HepG2 (cell line): ENCODE measurements at regions not wholly inside any gene's neighbourhood (a gene's known extent, or its start where the extent isn't known, plus 50 kb on each side); places are given as distances from the start of the nearest gene placed in this dataset.
A peak's percentile ranks its signal among the peaks of the same experiment; 100 is the strongest.

Experiments
- ATAC-seq: fragments of 200-7000 bp; cut with Tn5 transposase; 3 replicates; pipeline ENCODE4 v1.9.1; 2020; ENCODE audit warnings: mild to moderate bottlenecking, moderate library complexity
- BruUV-seq: library from RNA; stranded (reverse); fragments of 400-500 nt; replicated peaks from 2 replicates; lab custom pipeline; 2021; lab: Mats Ljungman, UMichigan
- CTCF ChIA-PET: fragments of 300-600 bp; formaldehyde crosslinking; extraction: SDS; loops from one replicate; lab custom pipeline; 2021; ENCODE audit warnings: low total read pairs, inconsistent platforms, low intra/inter-chr PET ratio; lab: Yijun Ruan, JAX
- POLR2A ChIA-PET: fragments of 350-600 bp; sonication (Branson Sonifier 250); formaldehyde crosslinking; loops from one replicate; lab custom pipeline; 2020; ENCODE audit warnings: antibody characterized with exemption, inconsistent platforms; lab: Yijun Ruan, JAX
- DNase-seq: peaks from one replicate; pipeline ENCODE4 v3.0.0-alpha.2; 2015; ENCODE audit warnings: low spot score
- FAIRE-seq: peaks from 3 replicates; lab custom pipeline; 2011; peaks lifted over from hg19 to GRCh38; lab: Jason Lieb, UNC
- H2AFZ ChIP-seq: one replicate; pipeline ENCODE4 v1.6.1; 2011; ENCODE audit warnings: low read length, inconsistent platforms
- H3K27ac ChIP-seq: fragments of 300-600 bp; 3 replicates; pipeline ENCODE4 v1.8.0; 2011; ENCODE audit warnings: mixed run types, mild to moderate bottlenecking, mixed read lengths, low read length, inconsistent platforms; ENCODE audit not compliant: insufficient read depth; ENCODE audit errors: extremely low read length
- H3K27me3 ChIP-seq, 2 experiments: fragments of 200-600 bp in 1 of 2; 2 replicates in 1 of 2; 3 replicates in 1 of 2; pipeline versions ENCODE4 v1.6.0 to v1.8.0; 2011; ENCODE audit warnings: low read length in 2 of 2, mild to moderate bottlenecking in 2 of 2, moderate library complexity in 2 of 2, inconsistent platforms in 1 of 2; ENCODE audit not compliant: insufficient read depth in 2 of 2, control insufficient read depth in 1 of 2
- H3K36me3 ChIP-seq, 2 experiments: fragments of 200-600 bp in 1 of 2; replicated peaks in 1 of 2; 2 replicates in 1 of 2; 3 replicates in 1 of 2; pipeline versions ENCODE4 v1.5.1 to v1.8.0; 2011; ENCODE audit warnings: low read length in 2 of 2, inconsistent platforms in 1 of 2; ENCODE audit not compliant: insufficient read depth in 2 of 2, control insufficient read depth in 1 of 2
- H3K4me1 ChIP-seq: 2 replicates; pipeline ENCODE4 v1.5.1; 2012; ENCODE audit warnings: low read length, inconsistent platforms; ENCODE audit not compliant: insufficient read depth
- H3K4me2 ChIP-seq: 2 replicates; pipeline ENCODE4 v1.6.0; 2011; ENCODE audit warnings: low read depth, low read length, inconsistent platforms
- H3K4me3 ChIP-seq, 3 experiments: fragments of 200-600 bp in 1 of 3; sonication (generic), shearing (Covaris generic) in 1 of 3; replicated peaks in 1 of 3; 2 replicates each; pipeline ENCODE4 v1.5.1; 2011 to 2016; ENCODE audit warnings: low read length in 3 of 3, inconsistent platforms in 2 of 3, low read depth in 2 of 3, mild to moderate bottlenecking in 2 of 3, control low read depth in 1 of 3, mixed read lengths in 1 of 3; ENCODE audit not compliant: insufficient read depth in 1 of 3
- H3K79me2 ChIP-seq: one replicate; pipeline ENCODE4 v1.6.1; 2011; ENCODE audit warnings: low read length, inconsistent platforms; ENCODE audit not compliant: insufficient read depth
- H3K9ac ChIP-seq: 2 replicates; pipeline ENCODE4 v1.6.0; 2011; ENCODE audit warnings: mild to moderate bottlenecking, low read depth, low read length, inconsistent platforms; ENCODE audit not compliant: insufficient read depth
- H3K9me3 ChIP-seq: 2 replicates; pipeline ENCODE4 v1.5.1; 2012; ENCODE audit warnings: mild to moderate bottlenecking, low read length
- H4K20me1 ChIP-seq: 2 replicates; pipeline ENCODE4 v1.6.0; 2011; ENCODE audit warnings: inconsistent platforms, mild to moderate bottlenecking, low read length, moderate library complexity; ENCODE audit not compliant: insufficient read depth
- MAFK ChIP-seq, 2 experiments: IDR thresholded peaks in 1 of 2; conservative IDR thresholded peaks in 1 of 2; 2 replicates each; pipeline ENCODE4 v1.6.1; 2011; ENCODE audit warnings: improper control_type of control experiment in 2 of 2, low read length in 2 of 2
- PAF1 ChIP-seq: IDR thresholded peaks from 2 replicates; pipeline ENCODE4 v1.6.1; 2016; ENCODE audit warnings: missing genetic modification reagents, missing compliant biosample characterization
- WGBS: methylation state at CpG from one replicate; pipeline ENCODE4 v1.1.6; 2017; ENCODE audit warnings: low lambda C conversion rate; 5-methylcytosine and 5-hydroxymethylcytosine counted together
- in situ Hi-C: cut with HindIII; loops from 2 replicates; pipeline ENCODE4 v1.10.0; 2017; ENCODE audit warnings: low pct_unique_long_range_greater_than_20kb; ENCODE audit not compliant: extremely low pct_ligation_motif_present
- intact Hi-C: fragments of 100-400 bp; cut with micrococcal nuclease; formaldehyde crosslinking; loops from one replicate; pipeline ENCODE4 v1.10.0; 2022; ENCODE audit not compliant: unreplicated experiment
- TF ChIP-seq, protein P1 (sequence below): IDR thresholded peaks from 2 replicates; pipeline ENCODE4 v1.4.0; 2020; ENCODE audit warnings: mild to moderate bottlenecking, missing genetic modification reagents
- TF ChIP-seq, protein P2 (sequence below): sonication (generic); formaldehyde crosslinking; IDR thresholded peaks from 2 replicates; pipeline ENCODE4 v1.5.1; 2020; ENCODE audit warnings: mild to moderate bottlenecking, missing genetic modification reagents, moderate library complexity
- TF ChIP-seq, protein P3 (sequence below): IDR thresholded peaks from 2 replicates; pipeline ENCODE4 v1.6.1; 2016; ENCODE audit warnings: low read depth

DNA sequence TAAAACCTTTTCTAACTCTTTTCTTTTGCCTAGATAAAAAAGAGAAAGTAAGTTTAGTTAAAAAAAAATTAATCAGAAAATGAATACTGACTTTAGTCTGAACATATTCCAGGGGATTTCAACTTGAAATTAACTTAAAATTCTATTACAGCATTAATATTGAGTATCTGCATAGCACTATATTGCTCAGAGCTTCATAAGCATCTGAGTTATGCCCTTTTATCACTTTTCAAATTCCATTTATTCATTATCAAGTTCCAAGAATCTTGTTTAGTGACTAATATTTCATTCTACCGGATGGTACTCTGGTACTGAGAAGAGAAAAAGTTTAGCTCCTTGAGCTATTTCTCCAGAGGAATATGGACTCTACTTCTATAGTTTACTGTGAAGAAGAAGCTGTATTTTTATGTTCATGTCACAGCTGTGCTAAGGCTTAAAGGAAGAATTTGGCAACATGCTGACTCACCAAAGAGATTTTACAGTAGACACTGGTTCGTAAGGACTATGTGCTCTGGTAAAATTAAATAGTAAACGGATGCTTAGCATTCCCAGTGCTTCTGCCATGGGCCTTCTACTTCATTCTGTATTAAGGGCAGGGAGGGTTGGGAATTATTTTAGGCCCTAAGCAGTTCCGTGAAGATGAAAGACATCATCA lies 285.2 kb upstream of the SEMA6A start:
- Histone ChIP-seq H3K4me3 (no peak overlapping the region), H3K79me2 (no peaks in the 10 kb centered on the region), H3K4me1 (peaks cover 75% of the 10 kb centered on the region), H2AFZ (no peak overlapping the region), H3K27ac (peak overlapping the region; percentile 49), H3K27me3 (no peaks in the 10 kb centered on the region), H4K20me1 (no peaks in the 10 kb centered on the region), H3K36me3 (no peaks in the 10 kb centered on the region)
- WGBS, result 79% methylated on average over 4 of the region's 4 CpGs
- BruUV-seq, result no TSS peak
- no peak for FAIRE-seq
- TF ChIP-seq, protein P1, sequence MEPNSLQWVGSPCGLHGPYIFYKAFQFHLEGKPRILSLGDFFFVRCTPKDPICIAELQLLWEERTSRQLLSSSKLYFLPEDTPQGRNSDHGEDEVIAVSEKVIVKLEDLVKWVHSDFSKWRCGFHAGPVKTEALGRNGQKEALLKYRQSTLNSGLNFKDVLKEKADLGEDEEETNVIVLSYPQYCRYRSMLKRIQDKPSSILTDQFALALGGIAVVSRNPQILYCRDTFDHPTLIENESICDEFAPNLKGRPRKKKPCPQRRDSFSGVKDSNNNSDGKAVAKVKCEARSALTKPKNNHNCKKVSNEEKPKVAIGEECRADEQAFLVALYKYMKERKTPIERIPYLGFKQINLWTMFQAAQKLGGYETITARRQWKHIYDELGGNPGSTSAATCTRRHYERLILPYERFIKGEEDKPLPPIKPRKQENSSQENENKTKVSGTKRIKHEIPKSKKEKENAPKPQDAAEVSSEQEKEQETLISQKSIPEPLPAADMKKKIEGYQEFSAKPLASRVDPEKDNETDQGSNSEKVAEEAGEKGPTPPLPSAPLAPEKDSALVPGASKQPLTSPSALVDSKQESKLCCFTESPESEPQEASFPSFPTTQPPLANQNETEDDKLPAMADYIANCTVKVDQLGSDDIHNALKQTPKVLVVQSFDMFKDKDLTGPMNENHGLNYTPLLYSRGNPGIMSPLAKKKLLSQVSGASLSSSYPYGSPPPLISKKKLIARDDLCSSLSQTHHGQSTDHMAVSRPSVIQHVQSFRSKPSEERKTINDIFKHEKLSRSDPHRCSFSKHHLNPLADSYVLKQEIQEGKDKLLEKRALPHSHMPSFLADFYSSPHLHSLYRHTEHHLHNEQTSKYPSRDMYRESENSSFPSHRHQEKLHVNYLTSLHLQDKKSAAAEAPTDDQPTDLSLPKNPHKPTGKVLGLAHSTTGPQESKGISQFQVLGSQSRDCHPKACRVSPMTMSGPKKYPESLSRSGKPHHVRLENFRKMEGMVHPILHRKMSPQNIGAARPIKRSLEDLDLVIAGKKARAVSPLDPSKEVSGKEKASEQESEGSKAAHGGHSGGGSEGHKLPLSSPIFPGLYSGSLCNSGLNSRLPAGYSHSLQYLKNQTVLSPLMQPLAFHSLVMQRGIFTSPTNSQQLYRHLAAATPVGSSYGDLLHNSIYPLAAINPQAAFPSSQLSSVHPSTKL (CRISPR knock-in tag), result peak; percentile 10; the same call in 1 of the 2 replicates
- no peak for TF ChIP-seq PAF1 (CRISPR knock-in tag)
- TF ChIP-seq, protein P2, sequence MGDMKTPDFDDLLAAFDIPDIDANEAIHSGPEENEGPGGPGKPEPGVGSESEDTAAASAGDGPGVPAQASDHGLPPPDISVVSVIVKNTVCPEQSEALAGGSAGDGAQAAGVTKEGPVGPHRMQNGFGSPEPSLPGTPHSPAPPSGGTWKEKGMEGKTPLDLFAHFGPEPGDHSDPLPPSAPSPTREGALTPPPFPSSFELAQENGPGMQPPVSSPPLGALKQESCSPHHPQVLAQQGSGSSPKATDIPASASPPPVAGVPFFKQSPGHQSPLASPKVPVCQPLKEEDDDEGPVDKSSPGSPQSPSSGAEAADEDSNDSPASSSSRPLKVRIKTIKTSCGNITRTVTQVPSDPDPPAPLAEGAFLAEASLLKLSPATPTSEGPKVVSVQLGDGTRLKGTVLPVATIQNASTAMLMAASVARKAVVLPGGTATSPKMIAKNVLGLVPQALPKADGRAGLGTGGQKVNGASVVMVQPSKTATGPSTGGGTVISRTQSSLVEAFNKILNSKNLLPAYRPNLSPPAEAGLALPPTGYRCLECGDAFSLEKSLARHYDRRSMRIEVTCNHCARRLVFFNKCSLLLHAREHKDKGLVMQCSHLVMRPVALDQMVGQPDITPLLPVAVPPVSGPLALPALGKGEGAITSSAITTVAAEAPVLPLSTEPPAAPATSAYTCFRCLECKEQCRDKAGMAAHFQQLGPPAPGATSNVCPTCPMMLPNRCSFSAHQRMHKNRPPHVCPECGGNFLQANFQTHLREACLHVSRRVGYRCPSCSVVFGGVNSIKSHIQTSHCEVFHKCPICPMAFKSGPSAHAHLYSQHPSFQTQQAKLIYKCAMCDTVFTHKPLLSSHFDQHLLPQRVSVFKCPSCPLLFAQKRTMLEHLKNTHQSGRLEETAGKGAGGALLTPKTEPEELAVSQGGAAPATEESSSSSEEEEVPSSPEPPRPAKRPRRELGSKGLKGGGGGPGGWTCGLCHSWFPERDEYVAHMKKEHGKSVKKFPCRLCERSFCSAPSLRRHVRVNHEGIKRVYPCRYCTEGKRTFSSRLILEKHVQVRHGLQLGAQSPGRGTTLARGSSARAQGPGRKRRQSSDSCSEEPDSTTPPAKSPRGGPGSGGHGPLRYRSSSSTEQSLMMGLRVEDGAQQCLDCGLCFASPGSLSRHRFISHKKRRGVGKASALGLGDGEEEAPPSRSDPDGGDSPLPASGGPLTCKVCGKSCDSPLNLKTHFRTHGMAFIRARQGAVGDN, result no peak
- TF ChIP-seq, protein P3, sequence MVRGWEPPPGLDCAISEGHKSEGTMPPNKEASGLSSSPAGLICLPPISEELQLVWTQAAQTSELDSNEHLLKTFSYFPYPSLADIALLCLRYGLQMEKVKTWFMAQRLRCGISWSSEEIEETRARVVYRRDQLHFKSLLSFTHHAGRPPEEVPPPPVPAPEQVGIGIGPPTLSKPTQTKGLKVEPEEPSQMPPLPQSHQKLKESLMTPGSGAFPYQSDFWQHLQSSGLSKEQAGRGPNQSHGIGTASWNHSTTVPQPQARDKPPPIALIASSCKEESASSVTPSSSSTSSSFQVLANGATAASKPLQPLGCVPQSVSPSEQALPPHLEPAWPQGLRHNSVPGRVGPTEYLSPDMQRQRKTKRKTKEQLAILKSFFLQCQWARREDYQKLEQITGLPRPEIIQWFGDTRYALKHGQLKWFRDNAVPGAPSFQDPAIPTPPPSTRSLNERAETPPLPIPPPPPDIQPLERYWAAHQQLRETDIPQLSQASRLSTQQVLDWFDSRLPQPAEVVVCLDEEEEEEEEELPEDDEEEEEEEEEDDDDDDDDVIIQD (CRISPR knock-in tag), result 0 out of 2 replicates have a peak, but pooled peaks have one; percentile 12
- TF ChIP-seq MAFK (conservative IDR thresholded peaks at IDR 0.05 in 1 of 2, IDR thresholded peaks at IDR 0.05 in 1 of 2; ENCODE audit: low read length in 2 of 2), result peak in 1 of 2 experiments; percentile 30; a peak in 2 of 4 replicates
- TF ChIP-seq, all 625 proteins: peak for 3
- ATAC-seq (no peak), DNase-seq (peak; percentile 33)
- Histone ChIP-seq H3K9me3 (no peaks in the 10 kb centered on the region), H3K4me2 (no peak overlapping the region), H3K9ac (no peak overlapping the region)
- CTCF ChIA-PET, result no interaction called here
- POLR2A ChIA-PET, result no interaction called here
- intact Hi-C loops (loop anchor here (10.0 kb wide), 2 partner anchors 95 to 205 kb away; no protein-coding TSS in a partner anchor), in situ Hi-C loops (loop anchor here (5.0 to 10.0 kb wide), 2 partner anchors 95 to 287 kb away; partner anchors contain the start of gene SEMA6A)
